Activated B cell treated with CpG ODN at 0.5 μM for 24 hours (primary cell): ENCODE measurements at regions not wholly inside any gene's neighbourhood (a gene's known extent, or its start where the extent isn't known, plus 50 kb on each side); places are given as distances from the start of the nearest gene placed in this dataset.

ENCODE experiments used
- ATAC-seq: fragments of 200-7000 bp; cut with Tn5 transposase; one replicate; pipeline ENCODE4 v1.10.0; 2021; ENCODE audit warnings: low read depth, mild to moderate bottlenecking, moderate library complexity
- CTCF ChIA-PET: fragments of 350-600 bp; sonication (Branson Sonifier 250); formaldehyde crosslinking; loops from one replicate; lab custom pipeline; 2021; ENCODE audit warnings: antibody characterized with exemption; lab: Charles Lee
- POLR2A ChIA-PET: fragments of 350-600 bp; sonication (Branson Sonifier 250); formaldehyde crosslinking; loops from one replicate; lab custom pipeline; 2021; ENCODE audit warnings: antibody characterized with exemption; lab: Charles Lee
- DNase-seq: peaks from one replicate; pipeline ENCODE4 v3.0.0; 2022
- H3K27ac Mint-ChIP-seq: one replicate; pipeline ENCODE4 v1.8.0; 2020; ENCODE audit warnings: mixed read lengths
- H3K27me3 Mint-ChIP-seq: one replicate; pipeline ENCODE4 v1.8.0; 2021; ENCODE audit warnings: mixed read lengths
- H3K36me3 Mint-ChIP-seq: one replicate; pipeline ENCODE4 v1.8.0; 2021; ENCODE audit warnings: low read depth, mixed read lengths
- H3K4me1 Mint-ChIP-seq: one replicate; pipeline ENCODE4 v1.8.0; 2021; ENCODE audit warnings: mixed read lengths
- H3K4me3 Mint-ChIP-seq: one replicate; pipeline ENCODE4 v1.8.0; 2020; ENCODE audit warnings: mild to moderate bottlenecking, mixed read lengths
- H3K9me3 Mint-ChIP-seq: one replicate; pipeline ENCODE4 v1.8.0; 2020; ENCODE audit warnings: mixed read lengths
- CTCF ChIP-seq: fragments of 200-600 bp; IDR thresholded peaks from one replicate; pipeline ENCODE4 v1.8.0; 2022; ENCODE audit warnings: antibody characterized with exemption, mild to moderate bottlenecking
- intact Hi-C: fragments of 100-400 bp; cut with micrococcal nuclease; formaldehyde crosslinking; loops from one replicate; pipeline ENCODE4 v1.15.1; 2024

- POLR2A ChIA-PET = no interaction called here
- DNase-seq (no peak), ATAC-seq (no peak)
- no peaks in the 10 kb centered on the region for H3K9me3 Mint-ChIP-seq
- intact Hi-C loops = no loop called here
- CTCF ChIA-PET = no interaction called here
- no peaks in the 10 kb centered on the region for H3K36me3 Mint-ChIP-seq
- no peak for TF ChIP-seq CTCF
- H3K4me1 Mint-ChIP-seq = no peaks in the 10 kb centered on the region
- H3K27ac Mint-ChIP-seq = no peak overlapping the region
- no peaks in the 10 kb centered on the region for H3K27me3 Mint-ChIP-seq
- H3K4me3 Mint-ChIP-seq = no peak overlapping the region
Observed at GRCh38 chr15:47551546-47551945, 165.8 kb upstream of the SEMA6D start.

DNA sequence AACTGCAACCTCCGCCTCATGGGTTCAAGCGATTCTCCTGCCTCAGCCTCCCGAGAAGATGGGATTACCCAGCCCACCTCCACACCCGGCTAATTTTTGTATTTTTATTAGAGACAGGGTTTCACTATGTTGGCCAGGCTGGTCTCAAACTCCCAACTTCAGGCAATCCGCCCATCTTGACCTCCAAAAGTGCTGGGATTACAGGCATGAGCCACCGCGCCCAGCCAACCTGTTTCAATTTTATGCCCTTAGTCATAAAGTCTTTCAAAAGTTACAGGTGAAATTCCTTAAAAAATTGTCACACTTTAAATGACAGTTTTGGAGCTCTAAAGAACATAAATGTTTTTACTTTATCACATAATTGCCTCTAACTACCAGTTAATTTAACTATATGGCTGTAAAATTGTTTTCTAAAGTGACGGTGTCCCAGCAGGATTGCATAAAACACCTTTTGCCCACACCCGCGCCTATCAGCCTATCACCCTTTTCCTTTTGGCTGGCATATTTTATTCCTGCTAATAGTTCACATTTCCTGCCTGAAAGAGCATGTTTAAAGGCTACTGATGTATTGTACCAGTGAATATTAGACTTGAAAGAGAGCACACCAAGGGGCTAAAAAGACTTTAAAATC, 164.2 kb upstream of the SEMA6D start:
- H3K36me3 Mint-ChIP-seq = no peaks in the 10 kb centered on the region
- no peak overlapping the region for H3K4me3 Mint-ChIP-seq
- no peak overlapping the region for H3K27ac Mint-ChIP-seq
- no peaks in the 10 kb centered on the region for H3K4me1 Mint-ChIP-seq
- intact Hi-C loops = no loop called here
- DNase-seq = no peak
- no peaks in the 10 kb centered on the region for H3K27me3 Mint-ChIP-seq
- ChIA-PET POLR2A (no interaction called here), CTCF (no interaction called here)
- no peak for ATAC-seq
- no peak for TF ChIP-seq CTCF
- H3K9me3 Mint-ChIP-seq = no peaks in the 10 kb centered on the region

DNA sequence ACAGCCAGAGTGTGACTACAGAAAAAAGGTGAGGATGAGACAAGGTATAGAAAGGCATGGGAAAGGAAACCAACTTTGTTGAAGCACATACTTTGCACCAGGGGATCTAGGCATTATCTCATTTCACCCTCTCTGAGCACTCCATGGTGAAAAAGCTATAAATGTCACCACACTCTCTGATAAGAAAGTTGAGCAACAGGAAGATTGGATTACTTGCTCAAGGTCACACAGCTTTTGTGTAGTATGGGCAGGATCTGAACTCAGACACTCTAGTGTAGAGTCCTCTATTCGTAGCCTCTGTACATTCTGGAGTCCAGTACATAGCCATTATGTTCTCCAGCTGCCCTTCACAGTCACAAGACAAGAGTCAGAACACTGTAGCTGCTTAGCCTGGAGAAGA, 163.4 kb upstream of the SEMA6D start:
- Mint-ChIP-seq H3K4me1 (no peaks in the 10 kb centered on the region), H3K36me3 (no peaks in the 10 kb centered on the region), H3K27me3 (no peaks in the 10 kb centered on the region), H3K9me3 (peaks cover 3% of the 10 kb centered on the region), H3K27ac (no peak overlapping the region), H3K4me3 (no peak overlapping the region)
- POLR2A ChIA-PET = no interaction called here
- DNase-seq = no peak
- TF ChIP-seq CTCF = no peak
- ATAC-seq = no peak
- intact Hi-C loops = no loop called here
- CTCF ChIA-PET = no interaction called here

DNA sequence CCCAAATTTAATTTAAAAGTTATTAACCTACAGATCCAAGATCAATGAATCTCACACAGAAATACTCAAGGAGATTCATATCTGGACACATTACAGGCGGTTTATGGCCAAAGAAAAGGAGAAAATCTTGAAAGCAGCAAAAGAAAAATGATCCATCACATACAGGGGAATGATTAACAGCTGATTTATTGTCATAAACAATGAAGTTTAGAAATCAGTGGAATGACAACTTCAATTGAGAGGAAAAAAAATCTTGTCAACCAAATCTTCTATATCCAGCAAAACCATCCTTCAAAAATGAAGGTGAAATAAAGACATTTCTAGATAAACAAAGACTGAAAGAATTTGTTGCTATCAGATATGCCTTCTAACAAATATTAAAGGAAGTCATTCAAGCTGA, 156.2 kb upstream of the SEMA6D start:
- no peaks in the 10 kb centered on the region for H3K27me3 Mint-ChIP-seq
- no peak overlapping the region for H3K27ac Mint-ChIP-seq
- H3K36me3 Mint-ChIP-seq = no peaks in the 10 kb centered on the region
- no peak for ATAC-seq
- ChIA-PET CTCF (no interaction called here), POLR2A (no interaction called here)
- intact Hi-C loops = no loop called here
- no peak for DNase-seq
- H3K9me3 Mint-ChIP-seq = peaks cover 14% of the 10 kb centered on the region
- H3K4me3 Mint-ChIP-seq = no peak overlapping the region
- H3K4me1 Mint-ChIP-seq = no peaks in the 10 kb centered on the region
- TF ChIP-seq CTCF = no peak

GRCh38 chr15:47565949-47566348, 151.4 kb upstream of the SEMA6D start:
- Mint-ChIP-seq H3K27ac (no peak overlapping the region), H3K36me3 (no peaks in the 10 kb centered on the region), H3K27me3 (no peaks in the 10 kb centered on the region), H3K4me1 (no peaks in the 10 kb centered on the region), H3K9me3 (peaks cover 3% of the 10 kb centered on the region), H3K4me3 (no peak overlapping the region)
- DNase-seq (no peak), ATAC-seq (no peak)
- ChIA-PET CTCF (no interaction called here), POLR2A (no interaction called here)
- intact Hi-C loops = no loop called here
- TF ChIP-seq CTCF = no peak
